ENCODE measurements at regions not wholly inside any gene's neighbourhood (a gene's known extent, or its start where the extent isn't known, plus 50 kb on each side); places are given as distances from the start of the nearest gene placed in this dataset.

DNA sequence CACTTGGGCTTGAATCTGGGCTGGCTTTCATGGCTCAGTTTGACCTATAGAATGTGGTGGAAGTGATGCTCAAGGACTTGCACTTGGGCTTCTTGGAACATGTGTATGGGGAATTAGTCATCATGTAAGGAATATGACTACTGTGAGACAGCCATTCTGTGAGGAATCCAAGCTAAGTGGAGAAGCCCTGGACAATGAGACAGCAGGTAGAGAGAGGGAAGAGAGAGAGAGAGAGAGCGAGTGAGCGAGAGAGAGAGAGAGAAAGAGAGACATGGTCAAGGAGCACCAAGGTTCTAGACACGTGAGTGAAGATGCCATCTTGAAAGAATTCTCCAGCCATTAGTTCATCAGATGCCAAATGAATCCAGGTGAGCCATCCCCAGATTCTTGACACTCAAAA lies 261.6 kb upstream of the SORL1-AS1 start:
- TF ChIP-seq TAF1 (IDR thresholded peaks at IDR 0.05; ENCODE audit: low read depth), result no peak
- TF ChIP-seq FOXM1 (IDR thresholded peaks at IDR 0.05; ENCODE audit: borderline replicate concordance, low read depth), result no peak
- TF ChIP-seq NFIC (IDR thresholded peaks at IDR 0.05), result no peak
- no peak for TF ChIP-seq YY1 (IDR thresholded peaks at IDR 0.05; ENCODE audit: low read depth)
- TF ChIP-seq EP300 (IDR thresholded peaks at IDR 0.05; ENCODE audit: borderline replicate concordance), result no peak
- no peak for TF ChIP-seq TEAD4 (IDR thresholded peaks at IDR 0.05)
- no peak for TF ChIP-seq REST (IDR thresholded peaks at IDR 0.05; ENCODE audit: low read depth)
- TF ChIP-seq CEBPB (IDR thresholded peaks at IDR 0.05), result no peak

- TF ChIP-seq USF1 (IDR thresholded peaks at IDR 0.05), result no peak
- no peak for TF ChIP-seq TEAD4 (IDR thresholded peaks at IDR 0.05)
- TF ChIP-seq, protein P1, sequence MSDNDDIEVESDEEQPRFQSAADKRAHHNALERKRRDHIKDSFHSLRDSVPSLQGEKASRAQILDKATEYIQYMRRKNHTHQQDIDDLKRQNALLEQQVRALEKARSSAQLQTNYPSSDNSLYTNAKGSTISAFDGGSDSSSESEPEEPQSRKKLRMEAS (IDR thresholded peaks at IDR 0.05), result no peak
- TF ChIP-seq TAF1 (IDR thresholded peaks at IDR 0.05; ENCODE audit: low read depth), result no peak
- no peak for TF ChIP-seq CEBPB (IDR thresholded peaks at IDR 0.05)
- no peak for TF ChIP-seq EP300 (IDR thresholded peaks at IDR 0.05; ENCODE audit: borderline replicate concordance)
- TF ChIP-seq TCF12 (IDR thresholded peaks at IDR 0.05; ENCODE audit: low read depth), result no peak
- TF ChIP-seq EGR1 (IDR thresholded peaks at IDR 0.05), result no peak
- no peak for TF ChIP-seq YY1 (IDR thresholded peaks at IDR 0.05; ENCODE audit: low read depth)
- no peak for TF ChIP-seq CREB1 (IDR thresholded peaks at IDR 0.05; ENCODE audit: low read depth)
- TF ChIP-seq RAD21 (IDR thresholded peaks at IDR 0.05; ENCODE audit: low read depth), result no peak
- TF ChIP-seq ZBTB7A (IDR thresholded peaks at IDR 0.05; ENCODE audit: low read depth), result no peak
- no peak for TF ChIP-seq NFIC (IDR thresholded peaks at IDR 0.05)
- no peak for TF ChIP-seq FOXM1 (IDR thresholded peaks at IDR 0.05; ENCODE audit: borderline replicate concordance, low read depth)
- no peak for TF ChIP-seq REST (IDR thresholded peaks at IDR 0.05; ENCODE audit: low read depth)
Observed at GRCh38 chr11:121711939-121712338, 259.2 kb upstream of the SORL1-AS1 start.

DNA sequence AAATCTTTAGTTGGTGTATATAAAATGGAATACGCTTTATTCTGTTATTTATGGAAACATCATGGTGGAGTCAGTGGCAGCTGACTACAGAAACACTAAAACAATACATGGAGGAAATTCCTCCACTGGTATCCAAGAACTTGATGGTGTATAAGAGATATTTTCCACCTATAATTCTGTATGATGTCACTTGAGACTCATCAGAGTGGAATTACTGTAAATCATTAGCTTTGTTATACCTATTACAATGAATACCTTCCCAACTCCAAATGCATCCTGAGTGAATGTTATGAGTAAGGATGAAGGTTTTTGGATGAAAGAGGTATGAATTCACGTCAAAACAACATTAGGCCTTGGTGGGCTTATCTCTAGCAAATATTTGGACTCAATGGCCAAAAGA lies 258.5 kb upstream of the SORL1-AS1 start:
- no peak for TF ChIP-seq TAF1 (IDR thresholded peaks at IDR 0.05; ENCODE audit: low read depth)
- no peak for TF ChIP-seq TEAD4 (IDR thresholded peaks at IDR 0.05)
- no peak for TF ChIP-seq ZBTB7A (IDR thresholded peaks at IDR 0.05; ENCODE audit: low read depth)
- TF ChIP-seq CREB1 (IDR thresholded peaks at IDR 0.05; ENCODE audit: low read depth), result no peak
- no peak for TF ChIP-seq NFIC (IDR thresholded peaks at IDR 0.05)
- no peak for TF ChIP-seq USF1 (IDR thresholded peaks at IDR 0.05)
- no peak for TF ChIP-seq YY1 (IDR thresholded peaks at IDR 0.05; ENCODE audit: low read depth)
- TF ChIP-seq, protein P1 (IDR thresholded peaks at IDR 0.05), result no peak

GRCh38 chr11:121706884-121707420 lies 254.2 kb upstream of the SORL1-AS1 start:
- no peak for TF ChIP-seq EGR1 (IDR thresholded peaks at IDR 0.05)
- TF ChIP-seq CREB1 (IDR thresholded peaks at IDR 0.05; ENCODE audit: low read depth), result no peak
- TF ChIP-seq TEAD4 (IDR thresholded peaks at IDR 0.05), result no peak
- no peak for TF ChIP-seq CEBPB (IDR thresholded peaks at IDR 0.05)
- TF ChIP-seq REST (IDR thresholded peaks at IDR 0.05; ENCODE audit: low read depth), result no peak
- TF ChIP-seq NFIC (IDR thresholded peaks at IDR 0.05), result no peak
- no peak for TF ChIP-seq YY1 (IDR thresholded peaks at IDR 0.05; ENCODE audit: low read depth)
- TF ChIP-seq TCF12 (IDR thresholded peaks at IDR 0.05; ENCODE audit: low read depth), result no peak
- no peak for TF ChIP-seq TAF1 (IDR thresholded peaks at IDR 0.05; ENCODE audit: low read depth)
- TF ChIP-seq USF1 (IDR thresholded peaks at IDR 0.05), result no peak
